ENCODE measurements at regions not wholly inside any gene's neighbourhood (a gene's known extent, or its start where the extent isn't known, plus 50 kb on each side); places are given as distances from the start of the nearest gene placed in this dataset.
A peak's percentile ranks its signal among the peaks of the same experiment; 100 is the strongest.
"Not testable (repeated sequence)": the region's sequence is repeated elsewhere in the genome, so short reads cannot be mapped to it uniquely, and the experiment has no call there.

DNA sequence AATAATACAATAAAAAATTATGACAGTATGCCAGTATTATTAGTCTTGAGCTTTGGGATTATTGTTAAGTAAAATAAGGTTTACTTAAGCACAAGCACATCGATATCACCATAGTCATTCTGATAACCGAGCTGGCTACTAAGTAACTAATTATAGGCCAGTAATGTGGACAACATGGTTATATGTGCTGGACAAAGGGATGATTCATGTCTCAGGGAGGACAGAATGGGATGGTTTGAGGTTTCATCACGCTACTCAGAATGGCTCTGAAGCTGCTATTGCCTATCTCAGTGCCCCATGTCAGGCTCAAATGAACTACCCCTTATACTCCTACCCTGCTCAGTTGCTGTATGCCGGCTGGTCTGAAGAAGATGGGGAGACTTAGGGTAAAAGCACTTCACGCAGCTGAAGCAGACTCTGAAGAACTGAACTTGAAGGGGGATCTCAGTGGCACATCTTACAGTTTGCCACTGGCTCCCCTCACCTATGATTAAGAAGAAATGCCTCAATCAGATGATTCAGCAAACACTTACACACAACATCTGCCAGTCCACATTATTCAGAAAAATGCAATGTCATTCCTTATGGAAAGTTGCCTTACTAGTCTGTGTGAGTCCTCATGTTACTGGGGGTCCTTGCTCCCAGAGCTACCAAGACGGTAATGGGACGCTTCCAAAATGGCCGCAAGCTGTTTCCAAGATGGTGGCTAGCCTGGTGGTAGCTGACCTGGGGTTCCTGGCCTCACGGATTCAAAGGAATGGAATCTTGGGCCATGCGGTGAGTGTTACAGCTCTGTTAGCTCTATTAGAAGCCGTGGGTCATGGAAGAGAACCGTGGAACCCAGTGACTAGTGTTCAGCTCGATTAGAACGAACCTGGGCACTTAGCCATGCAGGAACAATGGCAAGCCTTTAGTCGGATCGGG is 1098.6 kb downstream of the TAF11L14 start:
- DNase-seq (ENCODE audit: low read depth) = no peak

DNA sequence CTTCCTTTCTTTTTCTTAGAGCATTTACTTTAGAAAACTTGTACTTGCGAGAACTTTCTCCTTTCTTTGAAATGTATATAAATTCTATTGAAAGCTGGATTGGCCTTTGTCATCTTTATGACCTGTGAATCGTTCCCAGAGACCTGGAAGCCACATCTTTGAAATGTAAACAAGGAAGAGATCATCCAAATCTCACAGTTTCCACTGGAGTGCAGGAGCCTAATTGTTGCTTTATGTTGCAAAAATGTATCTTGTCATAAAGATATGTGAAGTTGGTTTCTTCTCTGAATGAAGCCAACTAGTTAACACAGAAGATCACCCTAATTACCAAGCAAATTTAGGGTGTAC is 1101.8 kb downstream of the TAF11L14 start:
- no peak for DNase-seq (ENCODE audit: low read depth)

DNA sequence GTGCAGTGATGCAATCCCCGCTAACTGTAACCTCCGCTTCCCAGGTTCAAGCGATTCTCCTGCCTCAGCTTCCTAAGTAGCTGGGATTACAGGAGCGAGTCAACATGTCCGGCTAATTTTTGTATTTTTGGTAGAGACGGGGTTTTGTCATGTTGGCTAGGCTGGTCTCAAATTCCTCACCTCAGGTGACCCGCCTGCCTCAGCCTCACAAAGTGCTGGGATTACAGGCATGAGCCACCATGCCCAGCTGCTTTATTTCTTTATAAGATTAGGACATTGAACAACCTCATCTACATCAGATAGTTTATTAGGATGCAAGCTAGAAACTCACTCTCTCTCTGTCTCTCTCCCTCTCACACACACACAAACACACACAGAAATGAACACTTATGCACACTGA is 1102.5 kb downstream of the TAF11L14 start:
- DNase-seq (ENCODE audit: low read depth) = not testable (repeated sequence)

DNA sequence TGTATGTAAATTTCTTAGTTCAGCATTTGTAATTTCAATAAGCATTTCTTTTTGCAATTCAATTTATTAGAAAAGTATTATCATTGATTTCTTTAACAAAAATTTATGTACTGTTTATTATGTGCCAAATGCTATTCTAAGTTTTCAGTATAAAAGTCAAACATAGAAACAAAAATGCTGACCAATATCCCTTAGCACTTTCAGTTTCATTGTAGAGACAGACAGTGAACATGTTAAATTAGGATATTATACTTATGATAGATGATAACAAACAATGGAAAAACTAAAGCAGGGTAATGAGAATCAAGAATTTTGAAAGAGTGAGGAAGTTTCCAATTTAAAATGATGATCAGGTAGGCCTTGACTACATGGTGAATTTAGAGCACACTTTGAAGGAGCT is 1106.0 kb downstream of the TAF11L14 start:
- no peak for DNase-seq (ENCODE audit: low read depth)

DNA sequence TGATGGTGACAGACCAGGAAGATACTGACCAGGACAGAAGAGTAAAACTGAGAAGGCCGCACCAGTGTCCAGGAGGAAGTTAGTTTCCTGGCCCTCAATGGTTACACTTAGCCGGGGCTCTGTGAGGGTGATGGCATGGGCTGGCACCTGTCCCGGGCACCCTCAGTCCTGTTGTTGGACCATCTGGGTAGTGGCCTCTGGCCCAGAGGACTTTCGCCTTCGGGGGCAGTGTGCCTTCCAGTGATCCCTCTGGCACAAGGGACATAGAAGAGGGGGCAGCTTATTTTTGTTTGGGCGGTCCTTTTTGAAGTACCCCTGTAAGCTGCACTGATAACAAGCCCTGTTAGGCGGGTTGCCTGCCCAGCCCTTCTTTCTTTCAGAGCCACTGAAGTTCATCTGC is 1108.6 kb downstream of the TAF11L14 start:
- DNase-seq (ENCODE audit: low read depth) = no peak

DNA sequence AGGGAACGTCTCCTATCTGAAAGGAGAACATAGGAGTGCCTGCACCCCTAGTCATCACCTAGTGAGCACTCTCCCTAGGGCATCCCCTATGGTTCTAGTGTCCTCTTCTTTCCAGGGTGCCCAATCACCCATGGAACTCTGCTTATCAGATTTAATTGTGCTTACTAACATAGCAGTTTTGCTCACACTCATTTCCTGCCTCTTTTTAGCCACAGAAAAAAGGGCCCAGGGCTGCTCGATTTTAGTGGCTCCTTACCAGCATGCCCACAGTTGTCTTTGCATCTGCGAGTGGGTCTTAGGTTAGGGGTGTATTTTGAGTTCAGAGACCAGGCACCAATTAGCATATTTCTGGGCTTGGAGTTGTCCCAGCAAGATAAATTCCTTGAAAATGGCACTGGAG is 1110.2 kb downstream of the TAF11L14 start:
- no peak for DNase-seq (ENCODE audit: low read depth)

DNA sequence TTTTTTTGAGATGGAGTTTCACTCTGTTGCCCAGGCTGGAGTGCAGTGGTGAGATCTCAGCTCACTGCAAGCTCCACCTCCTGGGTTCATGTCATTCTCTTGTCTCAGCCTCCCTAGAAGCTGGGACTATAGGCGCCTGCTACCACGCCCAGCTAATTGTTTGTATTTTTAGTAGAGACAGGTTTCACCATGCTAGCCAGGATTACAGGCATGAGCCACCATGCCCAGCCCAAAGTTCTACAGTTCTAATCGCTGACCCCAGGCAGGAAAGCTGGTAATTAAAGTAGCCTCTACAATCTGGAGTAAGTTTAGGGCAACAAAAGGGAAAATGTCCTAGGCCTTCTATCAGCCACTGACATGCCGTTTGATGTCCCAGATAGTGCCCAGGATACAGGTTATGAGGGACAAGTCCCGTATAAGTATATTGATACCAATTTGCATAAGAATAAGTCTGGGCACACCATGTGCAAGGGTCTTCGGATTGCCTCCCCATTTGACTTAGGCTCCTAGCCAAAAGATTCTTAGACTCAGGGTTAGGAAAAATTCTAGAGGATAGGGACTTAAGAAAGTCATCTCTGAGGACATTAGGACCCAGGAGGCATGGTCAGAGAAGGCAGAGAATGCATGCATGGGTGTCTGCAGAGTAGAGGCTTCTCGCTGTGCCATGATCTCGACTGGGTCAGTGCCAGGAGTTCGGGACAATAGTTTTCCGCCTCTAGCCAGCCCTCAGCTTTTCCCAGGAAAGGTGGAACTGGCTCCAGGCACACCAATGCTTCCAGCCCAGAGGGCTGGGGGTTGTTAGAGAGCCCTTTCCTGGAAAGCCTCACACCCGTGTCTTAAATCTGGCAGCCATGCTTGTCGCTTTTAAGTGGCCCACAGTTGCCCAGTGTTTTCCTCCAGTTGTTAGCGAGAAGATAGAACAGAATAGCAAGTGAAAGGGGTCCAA is 1111.1 kb downstream of the TAF11L14 start:
- DNase-seq (ENCODE audit: low read depth) = no peak

DNA sequence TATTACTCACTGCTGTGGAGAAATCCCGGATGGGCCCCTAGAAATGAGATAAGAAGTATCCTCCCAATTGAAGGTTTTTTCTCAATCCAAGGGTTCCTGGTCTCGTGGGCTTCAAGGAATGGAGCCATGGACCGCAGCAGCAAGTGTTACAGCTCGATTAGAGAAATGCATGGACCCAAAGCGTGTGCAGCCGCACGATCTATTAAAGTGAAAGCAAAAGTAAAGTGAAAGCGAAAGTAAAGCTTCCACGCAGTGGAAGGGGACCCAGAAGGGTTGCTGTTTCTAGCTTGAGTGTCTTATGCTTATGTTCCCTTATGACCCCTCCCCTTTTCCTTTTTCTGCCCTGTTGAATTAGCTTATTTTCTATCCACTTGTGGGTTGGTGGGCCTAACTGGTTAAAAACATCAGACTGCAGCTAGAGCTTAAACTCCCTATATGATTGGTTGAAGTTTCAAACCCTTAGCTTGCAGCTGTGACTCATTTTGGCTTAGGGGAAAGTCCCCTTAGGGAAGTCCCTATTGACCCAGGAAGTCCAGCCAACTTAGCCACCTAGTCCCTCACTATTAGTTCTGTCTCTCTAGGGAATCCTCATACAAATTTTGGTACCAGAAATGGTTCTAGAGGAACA is 1111.8 kb downstream of the TAF11L14 start:
- no peak for DNase-seq (ENCODE audit: low read depth)

DNA sequence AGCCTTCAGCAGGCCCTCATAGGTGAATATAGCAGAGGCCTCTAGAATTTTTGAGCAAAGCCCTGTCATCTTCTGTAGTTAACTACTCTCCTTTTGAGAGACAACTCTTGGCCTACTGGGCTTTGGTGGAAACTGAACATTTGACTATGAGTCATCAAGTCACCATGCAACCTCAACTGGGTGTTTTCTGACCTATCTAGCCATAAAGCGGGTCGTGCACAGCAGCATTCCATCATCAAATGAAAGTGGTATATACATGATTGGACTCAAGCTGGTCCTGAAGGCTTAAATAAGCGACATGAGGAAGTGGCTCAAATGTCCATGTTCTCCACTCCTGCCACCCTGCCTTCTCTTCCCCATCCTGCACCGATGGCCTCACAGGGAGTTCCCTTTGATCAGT is 1115.5 kb downstream of the TAF11L14 start:
- no peak for DNase-seq (ENCODE audit: low read depth)

DNA sequence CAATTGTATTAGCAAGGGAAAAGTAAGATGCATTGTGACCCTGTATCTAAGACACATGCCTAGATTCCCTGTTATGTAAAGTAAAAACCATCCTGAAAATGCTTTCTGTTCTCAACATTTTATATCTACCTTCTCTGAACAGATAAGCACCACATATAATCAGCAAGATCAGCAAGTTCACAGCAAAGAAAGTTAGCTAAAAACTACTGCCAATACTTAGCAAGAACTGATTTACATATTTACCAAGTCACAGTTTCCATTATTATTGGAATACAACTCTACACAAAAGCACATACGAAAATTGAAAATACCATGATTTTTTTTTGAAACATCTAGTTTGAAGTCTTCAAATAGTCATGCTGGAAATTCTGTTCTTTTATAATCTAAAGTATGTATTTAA is 1118.1 kb downstream of the TAF11L14 start:
- no peak for DNase-seq (ENCODE audit: low read depth)

DNA sequence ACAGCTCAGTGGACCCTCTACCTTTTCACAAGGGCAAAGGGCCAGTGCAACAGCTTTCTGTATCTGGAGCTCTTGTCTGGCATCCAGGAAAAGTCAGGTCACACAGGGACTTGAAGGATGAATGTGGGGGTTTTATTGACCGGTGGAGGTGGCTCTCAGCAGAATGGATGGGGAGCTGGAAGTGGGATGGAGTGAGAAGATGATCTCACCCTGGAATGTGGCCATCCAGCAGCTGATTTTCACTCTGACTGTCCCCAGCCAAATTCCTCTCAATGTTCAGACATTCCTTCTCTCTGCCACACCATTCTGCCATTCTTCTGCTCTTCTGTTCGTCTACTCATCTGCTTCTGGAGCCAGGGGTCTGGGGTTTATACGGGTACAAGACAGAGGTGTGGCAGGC is 1119.9 kb downstream of the TAF11L14 start:
- DNase-seq (ENCODE audit: low read depth) = no peak

DNA sequence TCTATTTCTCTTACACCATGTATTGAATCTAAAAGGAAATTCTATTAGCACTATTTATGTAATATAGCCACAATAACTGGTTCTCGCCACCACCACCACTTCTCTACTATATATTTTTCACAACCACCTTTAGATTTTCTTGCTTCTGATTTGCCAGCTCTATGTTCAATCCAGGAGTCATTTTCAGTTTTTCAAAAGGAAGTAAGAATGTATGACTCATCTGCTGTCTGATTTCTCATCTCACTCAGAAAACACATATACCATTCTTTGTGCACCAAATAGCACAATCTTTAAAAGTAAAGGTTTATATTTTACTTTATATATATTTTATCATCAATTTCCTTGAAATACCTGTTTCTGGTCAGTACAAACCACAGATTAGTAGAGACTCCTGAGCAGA is 1127.5 kb downstream of the TAF11L14 start:
- DNase-seq (ENCODE audit: low read depth) = no peak

DNA sequence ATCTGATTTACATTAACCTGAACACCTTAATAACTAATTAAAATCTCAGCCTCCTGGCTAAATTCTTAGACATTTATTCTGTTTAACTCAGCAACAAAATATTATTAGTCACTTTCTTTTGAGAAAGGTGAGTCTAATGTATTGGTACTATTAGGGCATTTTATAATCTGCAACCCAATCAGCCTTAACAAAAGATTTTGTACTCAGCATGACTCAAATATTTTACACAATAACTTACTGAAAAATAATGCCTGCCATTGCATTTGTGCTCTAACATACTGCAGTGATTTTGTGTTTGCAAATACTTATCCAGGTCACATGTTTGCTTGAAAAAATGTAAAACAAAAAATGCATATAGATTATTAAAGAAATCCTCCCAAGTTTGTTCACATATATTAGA is 1129.9 kb downstream of the TAF11L14 start:
- no peak for DNase-seq (ENCODE audit: low read depth)

DNA sequence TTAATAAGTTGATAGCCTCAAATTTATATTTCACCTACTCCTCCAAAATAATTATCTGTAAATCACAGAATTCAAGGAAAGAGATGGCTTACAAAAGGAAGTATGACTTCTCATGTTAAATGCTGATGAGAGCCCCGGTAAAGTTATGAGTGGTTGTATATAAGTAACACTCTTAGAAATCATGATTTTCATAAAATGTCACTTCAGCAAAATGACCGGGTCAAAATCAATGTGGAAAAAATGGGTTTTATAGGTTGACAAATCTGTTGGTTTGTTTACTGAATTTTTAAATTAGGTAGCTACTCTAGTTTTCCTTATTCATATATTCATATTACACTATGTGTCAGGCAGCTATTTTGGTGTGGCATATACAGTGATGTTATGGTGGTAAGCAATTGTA is 1131.0 kb downstream of the TAF11L14 start:
- DNase-seq (ENCODE audit: low read depth) = no peak

DNA sequence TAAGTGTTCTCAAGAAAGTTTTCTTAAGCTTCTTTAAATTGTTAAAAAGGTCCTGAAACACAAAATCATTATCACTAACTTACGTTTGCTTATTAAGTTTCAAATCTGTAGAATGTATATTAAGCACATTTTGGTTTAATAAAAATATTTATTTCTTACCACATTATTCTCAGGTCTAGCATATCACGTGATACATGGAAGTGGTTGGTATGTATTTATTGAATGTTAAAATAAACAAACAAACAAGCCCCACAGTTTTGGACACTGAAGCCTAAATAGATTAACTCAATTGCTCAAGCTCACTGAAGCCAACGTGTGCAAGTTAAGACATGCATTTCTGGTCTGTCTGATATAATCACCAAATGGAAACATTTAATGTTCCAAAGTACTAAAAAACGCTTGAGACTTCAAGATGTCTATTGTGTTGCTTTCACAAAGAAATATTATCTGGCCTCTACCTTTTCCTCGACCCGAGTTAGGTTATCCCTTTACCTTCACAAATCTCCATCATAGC is 1136.9 kb downstream of the TAF11L14 start:
- no peak for DNase-seq (ENCODE audit: low read depth)

DNA sequence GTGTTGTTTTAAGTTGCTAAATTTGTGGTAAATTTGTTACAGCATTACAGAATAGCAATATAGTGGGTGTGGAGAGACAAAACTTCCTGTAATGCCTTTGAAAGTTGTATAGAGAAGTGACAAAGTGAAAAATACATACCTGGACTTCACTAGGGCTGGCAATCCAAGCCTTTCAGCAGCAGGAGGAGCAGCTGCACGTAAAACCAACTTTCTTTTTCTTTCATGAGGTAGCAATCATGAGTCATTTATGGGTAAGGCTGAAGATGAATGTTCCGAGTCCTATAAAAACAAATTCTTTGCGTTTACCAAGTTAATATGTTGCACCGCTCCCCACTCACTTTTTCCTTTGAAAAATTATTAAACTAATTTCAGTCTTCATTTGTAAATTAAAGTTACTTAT is 1138.2 kb downstream of the TAF11L14 start:
- DNase-seq (ENCODE audit: low read depth) = peak; percentile 8

DNA sequence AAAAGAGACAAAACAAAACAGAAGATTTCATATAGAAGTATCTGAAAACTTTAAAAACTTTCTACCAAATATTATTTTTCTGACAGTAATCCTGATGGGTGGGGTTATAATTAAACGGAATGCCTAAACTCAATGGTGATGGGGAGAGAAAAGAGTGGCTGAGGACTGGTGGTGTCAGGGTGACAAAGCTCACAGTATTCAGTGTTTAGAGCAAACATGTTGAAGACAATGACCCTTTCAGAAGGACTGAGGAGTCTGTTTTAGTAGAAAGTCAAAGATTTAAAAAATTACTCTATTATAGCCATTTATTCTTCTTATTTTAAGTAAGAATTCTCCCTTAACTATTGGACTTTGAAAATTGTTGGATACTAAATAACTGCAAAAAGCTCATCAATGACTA is 1144.0 kb downstream of the TAF11L14 start:
- no peak for DNase-seq (ENCODE audit: low read depth)

DNA sequence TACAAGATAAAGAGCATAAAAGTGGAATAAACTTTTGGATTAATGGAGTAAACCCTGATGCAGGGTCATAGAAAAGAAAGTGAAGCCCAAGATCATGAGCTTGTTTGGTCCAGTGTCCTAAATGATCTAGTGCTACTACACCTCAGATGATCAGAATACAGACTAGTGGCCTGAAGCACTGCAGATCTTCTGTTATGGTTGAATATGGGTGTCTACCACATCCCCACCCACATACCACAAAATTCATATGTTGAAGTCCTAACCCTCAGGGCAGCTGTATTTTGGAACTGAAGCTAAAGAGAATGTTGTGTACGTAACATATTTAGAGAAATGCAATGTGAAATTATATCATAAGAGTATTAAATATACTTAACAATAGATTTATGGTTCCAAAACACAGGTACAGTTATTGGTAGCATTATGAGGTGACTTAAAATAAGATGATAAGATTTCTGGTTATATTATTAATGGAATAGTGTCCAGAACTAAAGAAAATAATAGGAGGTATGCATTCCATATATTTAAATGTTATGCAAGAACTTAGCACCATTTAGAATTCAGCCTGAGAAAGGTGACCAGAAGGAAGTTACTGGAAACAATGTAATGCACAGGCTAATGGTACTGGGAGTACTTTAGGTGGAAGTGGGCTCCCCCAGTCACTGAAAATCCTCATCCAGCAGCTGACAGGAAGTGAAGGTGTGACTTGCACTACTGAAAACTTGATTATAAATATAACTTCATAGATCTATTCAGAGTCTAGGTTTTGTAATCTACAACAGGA is 1155.1 kb downstream of the TAF11L14 start:
- no peak for DNase-seq (ENCODE audit: low read depth)

DNA sequence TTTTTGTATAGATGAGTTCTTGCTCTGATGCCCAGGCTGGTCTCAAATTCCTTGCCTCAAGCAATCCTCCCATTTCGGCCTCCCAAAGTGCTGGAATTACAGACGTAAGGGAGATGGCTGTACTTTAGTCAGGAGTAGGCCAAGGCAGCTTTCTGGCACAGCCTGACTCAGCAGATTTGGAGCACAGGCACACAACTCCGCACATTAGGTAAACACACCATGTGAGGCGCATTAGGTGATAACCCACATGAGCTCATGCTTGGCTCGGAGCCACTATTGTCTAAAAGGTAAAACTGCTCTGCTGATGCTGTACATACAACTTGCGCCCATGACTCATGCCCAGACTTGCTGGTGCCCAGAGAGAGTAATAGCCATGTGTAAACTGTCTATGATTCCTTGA is 1157.9 kb downstream of the TAF11L14 start:
- DNase-seq (ENCODE audit: low read depth) = peak; percentile 2

DNA sequence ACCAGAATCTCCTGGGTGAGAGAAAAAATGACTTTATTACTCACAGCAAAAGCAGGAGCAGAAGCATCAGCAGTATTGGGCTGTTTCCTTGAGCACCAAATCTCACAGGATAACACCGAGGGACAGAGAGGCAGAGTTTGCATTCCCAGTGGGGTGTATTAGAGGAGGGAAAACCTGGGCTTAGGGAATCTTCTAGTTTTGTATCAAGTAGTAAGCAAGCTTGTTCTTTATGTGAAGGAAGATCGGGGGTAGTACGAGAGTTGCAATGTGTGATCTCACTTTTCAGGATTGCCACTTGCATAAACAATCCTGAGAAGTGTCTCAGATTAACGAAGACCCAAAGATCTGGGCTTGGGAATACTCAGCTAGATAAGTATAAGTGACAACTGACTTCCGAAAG is 1163.0 kb downstream of the TAF11L14 start:
- peak; percentile 1 for DNase-seq (ENCODE audit: low read depth)

DNA sequence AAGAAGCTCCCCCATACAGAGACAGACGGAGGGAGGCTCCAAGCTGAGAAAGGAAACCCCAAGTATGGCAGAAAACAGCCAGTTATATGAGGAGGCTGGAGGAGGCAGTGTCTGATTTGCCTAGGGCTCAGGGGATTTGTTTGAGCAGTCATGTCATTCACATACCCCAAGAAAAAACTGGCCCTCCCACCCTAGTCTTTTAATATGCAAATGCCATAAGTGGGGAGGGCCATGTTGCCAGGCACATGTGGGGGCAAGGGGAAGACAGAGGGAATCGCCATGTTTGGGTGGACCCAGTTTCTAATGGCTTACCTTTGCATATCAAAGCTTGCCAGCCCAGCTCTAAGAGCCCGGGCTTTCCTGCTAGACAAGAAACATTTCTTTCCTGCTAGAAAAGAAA is 1163.8 kb downstream of the TAF11L14 start:
- no peak for DNase-seq (ENCODE audit: low read depth)

Measured in non-pigmented ciliary epithelial cell (primary cell).